Activated T-helper 17 cell treated with anti-CD3 and anti-CD28 coated beads, Interleukin-2, amount 50 U/mL, for 72 hours (primary cell): ENCODE measurements at regions not wholly inside any gene's neighbourhood (a gene's known extent, or its start where the extent isn't known, plus 50 kb on each side); places are given as distances from the start of the nearest gene placed in this dataset.

ENCODE experiments used
- ATAC-seq: fragments of 150-1000 bp; cut with Tn5 transposase; replicated peaks from 2 replicates; pipeline ENCODE4 v1.10.0; 2021; ENCODE audit warnings: mild to moderate bottlenecking, moderate library complexity
- H3K27ac Mint-ChIP-seq: one replicate; pipeline ENCODE4 v1.8.0; 2022; ENCODE audit warnings: mixed read lengths
- H3K27me3 Mint-ChIP-seq: one replicate; pipeline ENCODE4 v1.8.0; 2022; ENCODE audit warnings: mixed read lengths
- H3K36me3 Mint-ChIP-seq: one replicate; pipeline ENCODE4 v1.8.0; 2022; ENCODE audit warnings: low read depth, mild to moderate bottlenecking, mixed read lengths
- H3K4me1 Mint-ChIP-seq: one replicate; pipeline ENCODE4 v1.8.0; 2022; ENCODE audit warnings: mixed read lengths
- H3K4me3 Mint-ChIP-seq: one replicate; pipeline ENCODE4 v1.8.0; 2022; ENCODE audit warnings: mild to moderate bottlenecking, mixed read lengths
- H3K9me3 Mint-ChIP-seq: one replicate; pipeline ENCODE4 v1.8.0; 2022; ENCODE audit warnings: mixed read lengths

DNA sequence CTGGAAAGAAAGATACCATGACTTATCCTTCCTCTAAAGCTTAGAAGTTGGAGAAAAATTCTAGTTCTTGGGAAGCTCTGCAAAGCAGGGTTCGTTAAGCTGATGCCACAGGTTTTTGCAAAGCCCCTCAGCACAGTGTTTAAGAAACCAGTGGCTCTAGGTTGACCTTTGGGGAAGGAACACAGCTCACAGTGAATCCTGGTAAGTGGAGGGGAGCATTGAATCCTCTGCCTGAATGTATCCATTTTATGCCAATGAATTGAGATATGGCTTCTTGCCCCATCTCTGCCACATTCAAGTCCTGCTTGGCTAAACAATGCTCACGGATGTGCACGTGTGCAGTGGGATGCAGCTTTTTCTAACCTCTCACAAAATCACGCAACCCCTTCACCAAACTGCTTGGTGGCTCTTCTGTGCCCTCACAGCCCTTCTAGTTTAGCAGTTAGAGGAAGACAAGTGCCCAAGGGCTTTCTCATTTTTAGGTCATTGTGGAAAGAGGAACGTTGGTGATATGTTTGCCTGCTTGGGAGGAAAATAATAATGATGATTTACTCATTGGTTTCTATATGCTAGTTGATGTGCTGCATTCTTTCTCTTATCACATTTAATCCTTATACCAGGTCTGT, 111.3 kb downstream of the DAD1 start:
- no peak for ATAC-seq
- Mint-ChIP-seq H3K27ac (no peak overlapping the region), H3K36me3 (peaks cover 25% of the 10 kb centered on the region), H3K27me3 (no peaks in the 10 kb centered on the region), H3K4me3 (no peak overlapping the region), H3K9me3 (no peaks in the 10 kb centered on the region), H3K4me1 (no peaks in the 10 kb centered on the region)

DNA sequence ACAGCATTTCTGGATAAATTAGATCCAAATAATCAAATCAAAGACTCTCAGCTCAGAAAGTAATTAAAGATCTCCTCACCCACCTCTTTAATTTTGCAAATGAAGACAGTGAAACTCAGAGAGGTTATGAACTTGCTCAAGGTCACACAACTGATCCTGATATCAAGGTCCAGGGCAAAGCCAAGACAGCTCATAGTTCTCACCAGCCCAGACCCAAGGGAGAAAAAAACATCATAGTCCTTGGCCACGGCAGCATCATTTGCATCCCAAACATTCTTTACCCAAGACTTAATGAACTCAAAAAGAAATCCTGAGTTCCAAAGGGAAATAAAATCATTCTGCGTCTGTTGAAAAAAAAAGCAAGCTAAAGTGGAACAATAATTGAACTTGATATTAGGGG, 112.1 kb downstream of the DAD1 start:
- Mint-ChIP-seq H3K27ac (no peak overlapping the region), H3K4me1 (no peaks in the 10 kb centered on the region), H3K4me3 (no peak overlapping the region), H3K27me3 (no peaks in the 10 kb centered on the region), H3K9me3 (no peaks in the 10 kb centered on the region), H3K36me3 (peaks cover 20% of the 10 kb centered on the region)
- ATAC-seq: no peak

DNA sequence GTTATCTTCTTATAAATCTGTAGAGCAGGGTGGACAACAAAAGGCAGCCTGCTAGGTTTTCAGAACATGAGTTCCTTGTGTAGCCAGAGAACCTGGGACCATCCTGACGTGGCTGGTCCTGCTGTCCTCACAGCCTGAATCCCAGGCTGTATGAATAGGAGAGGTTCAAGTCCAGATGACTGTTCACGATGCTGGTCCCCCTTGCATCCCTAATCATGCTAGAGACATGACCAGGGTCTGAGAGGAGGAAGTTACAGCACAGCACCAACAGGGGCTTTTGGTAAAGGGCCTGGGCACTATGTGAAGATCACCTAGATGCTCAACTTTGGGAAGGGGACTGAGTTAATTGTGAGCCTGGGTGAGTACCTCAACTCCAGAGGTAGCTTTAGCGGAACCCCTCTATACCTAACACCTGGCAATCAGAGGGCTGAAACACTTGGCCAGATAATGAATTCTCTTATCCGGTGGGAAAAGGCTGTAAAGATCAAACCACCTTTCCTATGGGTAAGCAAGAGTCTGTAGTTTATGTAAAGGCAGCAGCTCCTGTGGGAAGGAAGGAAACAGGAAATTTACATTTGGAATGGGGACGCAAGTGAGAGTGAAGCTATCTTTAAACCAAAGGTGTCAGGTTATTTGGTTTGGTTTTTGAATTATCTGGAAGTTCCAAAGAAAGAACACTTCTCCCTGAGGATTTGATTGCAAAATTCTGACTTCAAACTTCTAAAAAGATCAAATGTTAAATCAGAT, 112.8 kb downstream of the DAD1 start:
- Mint-ChIP-seq H3K27me3 (no peaks in the 10 kb centered on the region), H3K36me3 (peaks cover 14% of the 10 kb centered on the region), H3K9me3 (no peaks in the 10 kb centered on the region), H3K4me3 (no peak overlapping the region), H3K27ac (no peak overlapping the region), H3K4me1 (no peaks in the 10 kb centered on the region)
- no peak for ATAC-seq

DNA sequence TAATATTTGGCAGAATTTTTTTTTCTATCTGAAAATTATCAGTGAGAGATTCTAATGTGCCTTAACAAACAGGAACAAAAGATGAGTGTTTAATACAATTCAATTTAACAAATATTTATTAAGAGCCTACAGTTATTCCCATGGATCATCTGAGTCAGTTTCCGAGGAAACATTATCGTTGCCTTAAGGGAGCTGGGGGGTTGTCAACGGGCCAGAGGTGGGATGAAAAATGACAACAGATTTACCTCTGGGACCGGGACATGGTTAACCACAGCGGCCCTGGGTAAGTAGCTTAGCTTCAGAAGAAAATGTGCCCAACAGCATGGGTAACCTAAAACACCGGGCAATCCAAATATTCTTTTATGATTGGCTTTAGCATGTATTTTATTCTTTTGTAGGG, 113.6 kb downstream of the DAD1 start:
- H3K4me1 Mint-ChIP-seq: no peaks in the 10 kb centered on the region
- ATAC-seq: no peak
- H3K27me3 Mint-ChIP-seq: no peaks in the 10 kb centered on the region
- peaks cover 7% of the 10 kb centered on the region for H3K36me3 Mint-ChIP-seq
- H3K27ac Mint-ChIP-seq: no peak overlapping the region
- no peaks in the 10 kb centered on the region for H3K9me3 Mint-ChIP-seq
- H3K4me3 Mint-ChIP-seq: no peak overlapping the region

DNA sequence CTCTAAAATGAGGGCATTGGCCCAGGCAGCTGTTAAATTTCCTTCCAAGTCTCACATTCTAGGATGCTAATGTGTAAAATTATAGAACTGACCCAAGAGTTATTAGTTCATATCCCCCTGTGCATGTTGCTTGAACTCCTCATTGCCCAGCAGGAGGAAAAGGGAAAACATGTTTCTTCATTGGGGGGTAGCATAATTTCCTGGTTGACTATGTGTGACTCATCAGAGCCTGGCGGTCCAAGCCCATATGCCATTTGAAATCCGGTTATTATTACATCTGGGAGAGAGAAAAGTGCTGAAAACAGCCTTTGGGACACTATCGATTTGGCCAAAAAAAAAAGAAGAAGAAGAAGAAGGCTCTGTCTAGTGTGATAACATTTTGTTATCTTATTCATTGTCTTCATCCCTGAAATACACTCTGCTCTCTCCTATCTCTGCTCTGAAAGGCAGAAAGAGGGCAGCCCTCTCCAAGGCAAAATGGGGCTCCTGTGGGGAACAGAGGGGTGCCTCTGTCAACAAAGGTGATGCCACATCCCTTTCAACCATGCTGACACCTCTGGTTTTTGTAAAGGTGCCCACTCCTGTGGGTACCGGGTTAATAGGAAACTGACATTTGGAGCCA, 114.2 kb downstream of the DAD1 start:
- H3K27ac Mint-ChIP-seq: no peak overlapping the region

DNA sequence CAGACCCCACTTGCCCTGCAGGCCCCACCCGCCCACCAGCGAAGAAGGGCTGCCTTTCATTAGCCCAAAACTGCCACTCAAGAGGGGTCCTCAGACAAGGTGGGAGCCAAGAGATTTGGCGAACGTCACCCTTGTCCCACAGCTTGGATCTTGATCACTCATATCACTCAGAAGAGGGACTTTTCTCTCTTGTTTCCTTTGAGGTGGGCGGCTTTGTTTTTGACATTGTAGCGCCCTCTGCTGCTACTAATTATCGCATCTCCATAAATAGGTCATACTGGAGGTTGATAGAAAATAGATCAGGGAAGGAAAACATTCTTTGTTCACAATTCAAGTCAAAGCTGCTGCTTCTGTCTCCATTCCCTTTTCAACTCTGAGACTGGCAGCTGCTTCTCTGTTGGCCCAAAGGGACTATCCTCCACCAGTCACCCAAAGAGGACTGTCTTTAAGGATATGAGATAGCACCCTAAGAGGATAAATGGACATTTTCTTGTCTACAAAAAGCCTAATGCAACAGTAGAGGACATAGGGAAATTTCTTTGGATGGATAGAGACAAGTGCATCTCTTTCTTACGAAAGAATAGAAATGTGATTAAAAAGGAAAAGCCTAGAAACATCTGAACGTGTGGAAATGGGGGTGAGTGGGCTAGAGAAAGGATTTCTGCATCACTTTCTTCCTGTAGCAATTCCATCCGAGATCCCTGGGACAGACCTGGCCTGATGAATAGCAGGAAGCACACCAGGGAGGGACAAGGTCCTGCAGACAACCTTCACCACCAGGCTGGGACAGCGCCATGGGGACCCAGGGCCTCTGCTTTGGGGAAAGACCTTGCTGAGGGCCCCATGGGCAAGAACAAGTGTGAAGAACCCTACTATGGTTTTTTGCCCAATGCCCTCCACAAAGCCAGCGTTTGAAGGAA, 115.8 kb downstream of the DAD1 start:
- H3K27ac Mint-ChIP-seq: no peak overlapping the region
- no peak overlapping the region for H3K4me3 Mint-ChIP-seq
- no peak for ATAC-seq

More for the DNA sequence above, 114.2 kb downstream of the DAD1 start:
- no peaks in the 10 kb centered on the region for H3K27me3 Mint-ChIP-seq
- peaks cover 5% of the 10 kb centered on the region for H3K36me3 Mint-ChIP-seq
- ATAC-seq: no peak
- H3K9me3 Mint-ChIP-seq: no peaks in the 10 kb centered on the region
- no peak overlapping the region for H3K4me3 Mint-ChIP-seq
- H3K4me1 Mint-ChIP-seq: no peaks in the 10 kb centered on the region

DNA sequence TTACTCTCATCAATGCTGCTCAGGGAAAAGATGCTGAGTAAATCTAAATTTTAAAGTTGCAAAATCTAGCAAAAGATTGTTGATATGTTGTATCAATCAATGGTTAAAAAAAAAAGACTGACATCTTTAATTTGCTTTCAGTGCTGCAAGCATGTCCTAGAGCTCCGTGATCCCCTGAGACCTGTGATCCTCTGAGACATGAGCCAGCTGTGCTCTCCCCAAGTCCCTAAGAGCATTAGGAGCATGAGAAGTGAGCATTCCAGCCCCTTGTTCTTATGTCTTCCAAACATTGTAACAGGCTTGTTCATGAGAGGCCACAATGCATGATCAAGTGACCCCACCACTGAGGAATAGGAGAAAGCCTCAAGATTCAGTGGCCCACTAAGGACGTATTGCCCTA, 116.6 kb downstream of the DAD1 start:
- ATAC-seq: no peak
- no peaks in the 10 kb centered on the region for H3K4me1 Mint-ChIP-seq
- H3K36me3 Mint-ChIP-seq: no peaks in the 10 kb centered on the region
- no peaks in the 10 kb centered on the region for H3K27me3 Mint-ChIP-seq
- no peak overlapping the region for H3K27ac Mint-ChIP-seq
- H3K9me3 Mint-ChIP-seq: no peaks in the 10 kb centered on the region
- H3K4me3 Mint-ChIP-seq: no peak overlapping the region

More for the DNA sequence above, 115.8 kb downstream of the DAD1 start:
- no peaks in the 10 kb centered on the region for H3K27me3 Mint-ChIP-seq
- no peaks in the 10 kb centered on the region for H3K9me3 Mint-ChIP-seq
- H3K36me3 Mint-ChIP-seq: no peaks in the 10 kb centered on the region
- H3K4me1 Mint-ChIP-seq: no peaks in the 10 kb centered on the region

DNA sequence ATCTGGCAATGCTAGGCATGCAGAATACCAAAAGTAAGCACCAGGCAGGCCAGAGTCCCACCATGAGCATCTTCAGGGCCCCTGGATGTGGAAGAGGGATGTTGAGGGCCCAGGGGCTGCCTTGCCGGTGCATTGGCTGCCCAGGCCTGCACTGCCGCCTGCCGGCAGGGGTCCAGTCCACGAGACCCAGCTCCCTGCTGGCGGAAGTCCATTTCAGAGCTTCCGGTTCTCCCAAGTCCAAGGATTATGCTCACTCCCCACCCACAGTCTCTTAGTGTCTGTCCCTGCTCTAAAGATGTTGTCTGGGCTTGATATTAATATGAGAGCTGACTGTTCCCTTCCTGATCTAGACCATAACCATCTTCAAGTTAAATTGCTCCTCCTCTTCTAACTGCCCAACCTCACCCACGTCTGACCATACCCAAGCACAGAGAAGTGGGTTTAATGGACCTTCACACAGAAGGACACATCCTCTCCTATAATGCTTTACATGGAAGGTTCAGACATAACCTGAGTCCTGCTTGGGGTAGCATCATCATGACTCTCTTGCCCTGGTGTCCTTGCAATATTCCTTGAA, 117.4 kb downstream of the DAD1 start:
- Mint-ChIP-seq H3K36me3 (no peaks in the 10 kb centered on the region), H3K27ac (no peak overlapping the region)

DNA sequence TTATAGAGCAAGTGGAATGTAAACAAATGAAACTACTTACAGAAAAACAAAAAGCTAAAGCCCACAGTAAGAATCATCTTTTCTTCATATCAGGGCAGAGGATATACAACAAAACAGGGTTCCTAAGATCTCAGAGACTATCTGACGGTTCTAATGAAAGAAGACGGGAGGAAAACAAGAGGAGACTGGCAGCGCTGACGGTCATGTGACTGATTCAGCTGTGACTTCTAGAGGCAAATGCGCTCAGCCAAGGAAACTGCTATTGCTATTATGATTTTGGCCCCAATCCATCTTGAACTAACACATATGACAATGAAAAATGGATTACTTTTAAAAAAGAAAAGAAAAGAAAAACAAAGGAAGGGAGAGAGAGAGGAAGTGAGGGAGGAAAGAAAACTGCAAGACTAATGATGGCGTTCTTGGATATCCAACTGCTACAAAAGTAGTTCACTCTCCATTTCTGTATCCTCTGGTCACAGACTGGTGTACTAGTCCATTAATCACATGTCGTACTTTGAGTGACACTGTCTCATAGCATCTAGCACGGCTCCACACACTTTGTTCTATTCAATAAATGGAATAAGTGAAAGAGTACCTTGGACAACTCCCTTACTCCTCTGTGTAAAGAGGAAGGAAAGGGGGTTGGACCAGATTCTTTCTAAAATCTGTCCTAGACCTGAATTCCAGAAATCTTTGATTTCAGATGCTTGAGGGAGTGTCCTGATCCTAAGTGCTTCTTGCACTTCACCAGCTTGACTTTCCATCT, 119.3 kb downstream of the DAD1 start:
- ATAC-seq: no peak
- Mint-ChIP-seq H3K36me3 (no peaks in the 10 kb centered on the region), H3K27me3 (no peaks in the 10 kb centered on the region), H3K9me3 (no peaks in the 10 kb centered on the region), H3K27ac (no peak overlapping the region), H3K4me3 (no peak overlapping the region), H3K4me1 (no peaks in the 10 kb centered on the region)

More for the DNA sequence above, 117.4 kb downstream of the DAD1 start:
- Mint-ChIP-seq H3K4me3 (no peak overlapping the region), H3K4me1 (no peaks in the 10 kb centered on the region), H3K27me3 (no peaks in the 10 kb centered on the region), H3K9me3 (no peaks in the 10 kb centered on the region)
- no peak for ATAC-seq

DNA sequence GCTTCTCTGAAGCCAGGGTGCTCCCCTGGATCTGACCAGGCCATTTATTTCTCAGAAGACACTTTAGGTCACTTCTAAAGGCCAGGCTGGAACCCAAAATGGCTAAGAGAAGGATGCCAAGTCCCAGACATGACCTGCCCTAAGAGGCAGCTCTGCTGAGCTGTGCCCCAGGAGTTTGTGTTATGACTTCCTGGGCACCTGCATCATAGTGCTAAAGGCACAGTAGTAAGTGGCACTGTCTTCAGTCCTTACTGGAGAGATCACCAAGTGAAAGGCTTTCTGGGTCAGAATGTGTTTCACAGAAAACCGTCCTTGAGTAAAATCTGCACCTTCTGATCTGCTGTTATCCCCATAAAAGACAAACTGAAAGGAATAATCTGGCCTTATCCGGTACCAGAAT, 120.2 kb downstream of the DAD1 start:
- no peaks in the 10 kb centered on the region for H3K9me3 Mint-ChIP-seq
- no peaks in the 10 kb centered on the region for H3K4me1 Mint-ChIP-seq
- no peaks in the 10 kb centered on the region for H3K36me3 Mint-ChIP-seq
- H3K4me3 Mint-ChIP-seq: no peak overlapping the region
- no peaks in the 10 kb centered on the region for H3K27me3 Mint-ChIP-seq
- ATAC-seq: no peak
- H3K27ac Mint-ChIP-seq: no peak overlapping the region

DNA sequence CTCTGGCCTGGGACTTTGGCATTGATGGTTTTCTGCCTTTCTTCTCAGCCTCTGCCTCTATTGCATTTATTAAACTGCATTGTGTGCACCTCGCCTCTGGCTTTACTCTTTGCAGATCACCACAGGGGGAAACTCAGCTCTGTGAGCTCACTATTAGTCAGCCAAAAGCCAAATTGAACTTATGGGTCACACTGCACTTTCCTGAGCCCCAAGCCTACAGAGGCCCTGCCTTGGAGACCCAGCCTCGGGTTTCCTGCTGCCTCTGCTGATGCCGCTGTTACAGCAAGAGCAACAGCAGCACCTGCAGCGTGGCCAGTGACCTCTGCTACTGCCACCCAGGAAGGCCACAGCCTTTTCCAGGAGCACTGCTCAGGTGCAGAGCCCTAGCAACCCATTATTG, 122.5 kb downstream of the DAD1 start:
- H3K9me3 Mint-ChIP-seq: no peaks in the 10 kb centered on the region
- no peak overlapping the region for H3K27ac Mint-ChIP-seq
- no peaks in the 10 kb centered on the region for H3K36me3 Mint-ChIP-seq
- no peak overlapping the region for H3K4me3 Mint-ChIP-seq
- H3K4me1 Mint-ChIP-seq: no peaks in the 10 kb centered on the region
- ATAC-seq: no peak
- no peaks in the 10 kb centered on the region for H3K27me3 Mint-ChIP-seq

DNA sequence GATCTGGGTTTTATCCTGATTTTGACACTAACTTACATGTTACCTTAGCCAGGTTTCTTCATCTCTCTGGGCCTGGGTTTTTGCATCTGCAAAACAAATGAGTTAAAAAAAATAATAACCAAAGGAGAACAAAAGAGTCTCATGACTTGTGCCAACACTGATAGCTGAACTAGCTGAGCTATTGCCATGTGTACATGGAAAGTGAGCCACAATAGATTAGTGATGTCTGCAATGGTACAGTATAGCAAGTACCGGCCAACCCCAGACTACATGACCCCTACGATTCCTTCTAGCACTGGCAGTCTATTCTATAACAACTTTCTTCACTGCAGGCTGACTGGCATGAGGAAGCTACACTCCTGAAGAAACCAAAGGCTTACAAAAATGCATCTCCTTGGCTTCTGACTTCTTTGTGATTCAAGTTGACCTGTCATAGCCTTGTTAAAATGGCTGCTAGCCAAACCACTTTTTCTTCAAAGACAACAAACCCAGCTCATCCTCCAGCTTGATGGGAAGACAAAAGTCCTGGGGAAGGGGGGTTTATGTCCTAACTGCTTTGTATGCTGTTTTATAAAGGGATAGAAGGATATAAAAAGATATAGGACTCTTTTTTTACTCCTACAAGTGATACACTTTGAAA, 123.7 kb downstream of the DAD1 start:
- H3K27ac Mint-ChIP-seq: no peak overlapping the region
- no peaks in the 10 kb centered on the region for H3K9me3 Mint-ChIP-seq
- H3K4me1 Mint-ChIP-seq: no peaks in the 10 kb centered on the region
- ATAC-seq: no peak
- H3K36me3 Mint-ChIP-seq: no peaks in the 10 kb centered on the region
- no peaks in the 10 kb centered on the region for H3K27me3 Mint-ChIP-seq
- no peak overlapping the region for H3K4me3 Mint-ChIP-seq

DNA sequence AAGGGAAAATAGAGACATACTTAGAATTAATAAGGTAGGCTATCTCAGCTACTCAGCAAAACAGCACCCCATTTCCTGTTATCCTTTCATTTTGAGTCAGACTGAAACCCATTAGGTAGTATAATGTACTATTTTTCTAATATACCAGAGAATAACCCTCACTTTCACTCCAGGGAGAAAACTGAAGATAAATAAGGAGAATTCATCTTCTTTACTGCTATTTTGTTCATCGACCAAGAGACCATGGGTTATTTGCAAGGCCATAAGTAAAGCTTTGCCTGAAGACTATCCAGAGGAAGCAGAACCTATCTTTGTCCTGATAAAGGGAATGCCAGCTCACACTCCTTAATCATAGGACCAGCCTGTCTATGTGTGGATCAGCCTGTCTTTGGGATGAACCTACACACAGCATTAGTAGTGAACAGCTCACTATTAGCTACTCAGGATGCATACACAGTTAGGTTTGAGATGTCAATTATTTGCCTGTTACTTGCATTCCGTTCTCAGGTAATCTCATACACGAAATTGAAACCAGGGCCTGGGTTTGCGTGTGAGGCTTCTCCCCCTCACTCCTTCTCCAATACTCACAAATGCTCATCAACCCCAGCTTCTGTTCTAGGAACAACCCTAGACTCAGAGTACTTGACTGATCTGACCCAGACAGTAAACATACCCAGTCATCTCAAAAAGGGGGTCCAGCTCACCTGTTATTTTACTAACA, 124.4 kb downstream of the DAD1 start:
- H3K27me3 Mint-ChIP-seq: no peaks in the 10 kb centered on the region
- H3K4me3 Mint-ChIP-seq: no peak overlapping the region
- H3K9me3 Mint-ChIP-seq: no peaks in the 10 kb centered on the region
- H3K27ac Mint-ChIP-seq: no peak overlapping the region
- no peaks in the 10 kb centered on the region for H3K4me1 Mint-ChIP-seq
- H3K36me3 Mint-ChIP-seq: no peaks in the 10 kb centered on the region
- ATAC-seq: no peak
